Left ventricle myocardium inferior (tissue), 1 donor: ENCODE measurements at regions not wholly inside any gene's neighbourhood (a gene's known extent, or its start where the extent isn't known, plus 50 kb on each side); places are given as distances from the start of the nearest gene placed in this dataset.

Source experiments
- DNase-seq: peaks from one replicate; pipeline ENCODE4 v3.0.0-alpha.2; 2020
- H3K27ac ChIP-seq: fragments of 200-600 bp; replicated peaks from 2 replicates; pipeline ENCODE4 v1.8.0; 2021
- H3K27me3 ChIP-seq: fragments of 200-600 bp; 2 replicates; pipeline ENCODE4 v1.8.0; 2021; ENCODE audit warnings: low read depth
- H3K36me3 ChIP-seq: fragments of 200-600 bp; 2 replicates; pipeline ENCODE4 v1.8.0; 2021
- H3K4me1 ChIP-seq: fragments of 200-600 bp; 2 replicates; pipeline ENCODE4 v1.8.0; 2021
- H3K4me3 ChIP-seq: fragments of 200-600 bp; 2 replicates; pipeline ENCODE4 v1.8.0; 2021; ENCODE audit warnings: mild to moderate bottlenecking, moderate library complexity
- H3K9me3 ChIP-seq: fragments of 200-600 bp; replicated peaks from 2 replicates; pipeline ENCODE4 v1.8.0; 2021
- CTCF ChIP-seq: fragments of 200-600 bp; IDR thresholded peaks from 2 replicates; pipeline ENCODE4 v1.8.0; 2021; ENCODE audit warnings: antibody characterized with exemption, mild to moderate bottlenecking, borderline replicate concordance
- intact Hi-C: fragments of 100-400 bp; cut with micrococcal nuclease; formaldehyde crosslinking; loops from one replicate; pipeline ENCODE4 v1.11.0; 2022
- donor health status: DM: no; HTN: yes; CAD: no; lungs with severe emphysema.

GRCh38 chr22:44599084-44599483 lies 101.1 kb upstream of the RTL6 start:
- no peak for TF ChIP-seq CTCF
- peaks cover 4% of the 10 kb centered on the region for H3K4me1 ChIP-seq
- DNase-seq, result no peak
- intact Hi-C loops, result no loop called here
- no peaks in the 10 kb centered on the region for H3K9me3 ChIP-seq
- H3K4me3 ChIP-seq, result no peak overlapping the region
- no peak overlapping the region for H3K27ac ChIP-seq
- no peaks in the 10 kb centered on the region for H3K36me3 ChIP-seq
- H3K27me3 ChIP-seq, result peaks cover 21% of the 10 kb centered on the region

- intact Hi-C loops, result no loop called here
These were observed 99.6 kb upstream of the RTL6 start for GRCh38 chr22:44597616-44598015.

DNA sequence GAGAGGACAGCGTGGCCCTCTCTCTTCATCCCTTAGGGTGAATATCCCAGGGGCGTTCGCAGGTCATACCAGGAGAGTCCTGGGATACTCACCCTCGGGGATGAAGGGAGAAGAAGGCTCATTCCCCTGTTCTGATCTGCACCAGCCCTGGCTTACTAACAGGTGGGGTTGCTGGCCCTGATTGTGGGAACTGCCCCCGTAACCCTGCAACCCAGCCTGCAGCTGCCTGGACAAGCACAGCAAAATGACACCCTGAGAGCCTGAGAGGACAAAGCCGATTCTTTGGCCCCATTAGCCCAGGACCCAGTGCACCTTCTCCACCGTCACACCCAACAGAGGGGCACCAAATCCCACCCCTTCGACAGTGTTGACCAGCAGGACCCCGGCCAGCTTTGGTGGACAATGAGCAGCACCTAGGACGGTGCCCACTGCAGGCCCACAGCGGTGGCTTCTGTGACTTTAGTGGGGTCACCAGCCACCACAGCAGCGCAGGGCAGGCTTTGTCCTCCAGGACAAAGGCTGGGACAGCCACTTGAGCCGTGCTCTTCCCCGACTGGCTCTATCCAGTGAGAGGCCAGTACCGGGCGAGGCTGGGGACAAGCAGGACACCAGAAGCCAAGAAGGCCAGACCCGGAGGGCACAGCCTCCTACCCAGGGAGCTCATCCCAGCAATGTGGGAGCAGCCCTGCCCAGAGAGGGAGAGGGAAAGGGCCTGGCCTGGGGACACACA lies 98.5 kb upstream of the RTL6 start:
- H3K4me1 ChIP-seq, result peaks cover 4% of the 10 kb centered on the region
- intact Hi-C loops, result no loop called here

More at GRCh38 chr22:44597616-44598015, 99.6 kb upstream of the RTL6 start:
- peaks cover 30% of the 10 kb centered on the region for H3K27me3 ChIP-seq
- H3K4me3 ChIP-seq, result no peak overlapping the region
- no peaks in the 10 kb centered on the region for H3K36me3 ChIP-seq
- H3K9me3 ChIP-seq, result no peaks in the 10 kb centered on the region
- H3K27ac ChIP-seq, result no peak overlapping the region
- no peak for TF ChIP-seq CTCF
- H3K4me1 ChIP-seq, result peaks cover 4% of the 10 kb centered on the region
- no peak for DNase-seq

DNA sequence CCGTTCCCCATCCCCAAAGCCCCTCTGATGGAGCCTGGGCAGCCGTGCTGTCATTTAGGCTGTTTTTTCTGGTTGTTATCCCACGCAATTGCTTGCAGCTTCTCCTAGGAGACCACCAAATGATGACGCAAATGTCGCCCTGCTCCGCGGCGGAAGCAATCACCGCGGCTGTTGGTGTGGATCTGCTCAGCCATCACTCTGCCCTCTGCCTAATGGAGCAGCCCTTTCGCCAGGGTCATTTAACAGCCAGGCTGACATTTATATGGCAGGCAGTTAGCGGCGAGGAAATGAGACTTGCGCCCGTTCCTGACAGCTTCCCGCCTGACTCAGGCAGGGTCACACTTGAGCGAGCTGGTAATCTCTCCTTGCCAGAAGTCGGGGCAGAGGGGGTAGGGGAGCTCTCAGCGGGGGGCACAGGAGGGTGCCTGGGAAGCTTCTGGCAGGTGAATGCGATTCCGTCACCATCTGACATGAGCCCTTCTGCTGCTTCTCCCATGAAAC lies 97.9 kb upstream of the RTL6 start:
- Histone ChIP-seq H3K36me3 (no peaks in the 10 kb centered on the region), H3K9me3 (no peaks in the 10 kb centered on the region), H3K27me3 (peaks cover 34% of the 10 kb centered on the region), H3K27ac (no peak overlapping the region), H3K4me1 (peaks cover 4% of the 10 kb centered on the region), H3K4me3 (no peak overlapping the region)
- intact Hi-C loops, result no loop called here
- no peak for TF ChIP-seq CTCF
- DNase-seq, result no peak

More for the DNA sequence above, 98.5 kb upstream of the RTL6 start:
- H3K36me3 ChIP-seq, result no peaks in the 10 kb centered on the region
- no peak overlapping the region for H3K27ac ChIP-seq
- no peaks in the 10 kb centered on the region for H3K9me3 ChIP-seq
- no peak for DNase-seq
- no peak overlapping the region for H3K4me3 ChIP-seq
- peaks cover 34% of the 10 kb centered on the region for H3K27me3 ChIP-seq
- no peak for TF ChIP-seq CTCF

- DNase-seq, result no peak
- H3K36me3 ChIP-seq, result no peaks in the 10 kb centered on the region
- TF ChIP-seq CTCF, result no peak
- no peak overlapping the region for H3K4me3 ChIP-seq
- peaks cover 37% of the 10 kb centered on the region for H3K27me3 ChIP-seq
- intact Hi-C loops, result no loop called here
- H3K9me3 ChIP-seq, result no peaks in the 10 kb centered on the region
- H3K27ac ChIP-seq, result no peak overlapping the region
- peaks cover 4% of the 10 kb centered on the region for H3K4me1 ChIP-seq
These were observed 96.9 kb upstream of the RTL6 start for GRCh38 chr22:44594951-44595350.
